ENCODE measurements at regions not wholly inside any gene's neighbourhood (a gene's known extent, or its start where the extent isn't known, plus 50 kb on each side); places are given as distances from the start of the nearest gene placed in this dataset.

DNA sequence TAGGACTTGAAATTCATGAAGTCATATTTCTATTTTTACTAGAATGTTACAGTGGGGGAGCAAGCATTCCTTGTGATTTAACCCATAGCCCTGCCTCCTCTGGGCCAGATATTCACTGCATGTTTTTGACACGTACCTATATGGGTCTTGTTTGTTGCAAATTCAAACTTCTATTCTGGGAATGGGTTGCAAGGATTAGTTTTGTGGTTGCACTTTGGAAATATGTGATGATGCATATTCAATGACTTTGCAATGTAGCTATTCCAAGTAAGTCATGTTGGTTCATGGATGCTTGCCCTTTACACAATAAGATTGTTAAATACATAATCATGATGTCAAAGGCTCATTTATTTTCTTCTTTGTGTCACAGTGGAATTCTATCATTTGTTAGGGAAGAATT lies 440.8 kb downstream of the TDRD3 start:
- TF ChIP-seq, protein P1, sequence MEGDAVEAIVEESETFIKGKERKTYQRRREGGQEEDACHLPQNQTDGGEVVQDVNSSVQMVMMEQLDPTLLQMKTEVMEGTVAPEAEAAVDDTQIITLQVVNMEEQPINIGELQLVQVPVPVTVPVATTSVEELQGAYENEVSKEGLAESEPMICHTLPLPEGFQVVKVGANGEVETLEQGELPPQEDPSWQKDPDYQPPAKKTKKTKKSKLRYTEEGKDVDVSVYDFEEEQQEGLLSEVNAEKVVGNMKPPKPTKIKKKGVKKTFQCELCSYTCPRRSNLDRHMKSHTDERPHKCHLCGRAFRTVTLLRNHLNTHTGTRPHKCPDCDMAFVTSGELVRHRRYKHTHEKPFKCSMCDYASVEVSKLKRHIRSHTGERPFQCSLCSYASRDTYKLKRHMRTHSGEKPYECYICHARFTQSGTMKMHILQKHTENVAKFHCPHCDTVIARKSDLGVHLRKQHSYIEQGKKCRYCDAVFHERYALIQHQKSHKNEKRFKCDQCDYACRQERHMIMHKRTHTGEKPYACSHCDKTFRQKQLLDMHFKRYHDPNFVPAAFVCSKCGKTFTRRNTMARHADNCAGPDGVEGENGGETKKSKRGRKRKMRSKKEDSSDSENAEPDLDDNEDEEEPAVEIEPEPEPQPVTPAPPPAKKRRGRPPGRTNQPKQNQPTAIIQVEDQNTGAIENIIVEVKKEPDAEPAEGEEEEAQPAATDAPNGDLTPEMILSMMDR (IDR thresholded peaks at IDR 0.05) = no peak
- TF ChIP-seq POLR2A (IDR thresholded peaks at IDR 0.05) (no peak), POLR2AphosphoS5 (IDR thresholded peaks at IDR 0.05) (no peak)

All from breast epithelium (tissue), 3 donors.